ENCODE measurements at regions not wholly inside any gene's neighbourhood (a gene's known extent, or its start where the extent isn't known, plus 50 kb on each side); places are given as distances from the start of the nearest gene placed in this dataset.
"Not testable (repeated sequence)": the region's sequence is repeated elsewhere in the genome, so short reads cannot be mapped to it uniquely, and the experiment has no call there.

DNA sequence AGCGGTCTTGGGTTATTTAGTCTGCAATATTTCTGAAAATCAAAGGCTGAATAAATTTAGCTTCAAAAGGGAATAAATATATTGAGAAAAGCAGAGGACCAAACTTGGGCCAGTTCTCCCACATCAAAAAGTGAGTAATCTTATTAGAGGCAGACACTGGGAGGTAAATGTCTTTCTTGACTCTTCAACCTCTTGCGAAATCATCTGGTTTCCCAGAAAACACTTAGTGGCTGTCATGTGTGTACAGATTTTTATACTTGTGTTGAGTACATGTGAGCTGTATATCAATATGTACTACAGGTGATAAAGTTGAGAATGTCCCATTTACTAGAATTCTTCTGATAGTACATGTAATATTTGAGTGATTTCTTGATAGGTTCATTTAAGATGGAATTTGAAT lies 454.9 kb downstream of the PRR16 start:
- no peak for DNase-seq (ENCODE audit: low spot score)

DNA sequence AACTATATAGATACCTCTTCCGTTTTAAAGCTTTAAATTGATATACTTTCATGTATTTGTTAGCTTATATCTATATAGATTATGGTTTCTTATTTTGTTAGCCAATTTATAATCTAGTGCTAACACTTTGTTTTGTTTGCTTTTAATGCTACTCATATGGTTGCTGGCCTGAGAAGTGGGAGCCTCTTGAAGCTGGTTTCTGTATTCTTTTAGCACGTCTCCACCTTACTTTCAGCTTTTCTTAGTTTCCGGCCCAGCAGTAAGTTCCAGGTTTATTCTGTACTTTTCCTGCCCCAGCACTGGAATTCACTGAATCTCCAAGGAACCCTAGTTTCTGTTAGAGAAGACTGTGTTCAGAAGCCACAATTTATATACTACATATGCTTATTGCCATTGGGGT lies 458.9 kb downstream of the PRR16 start:
- no peak for DNase-seq (ENCODE audit: low spot score)

DNA sequence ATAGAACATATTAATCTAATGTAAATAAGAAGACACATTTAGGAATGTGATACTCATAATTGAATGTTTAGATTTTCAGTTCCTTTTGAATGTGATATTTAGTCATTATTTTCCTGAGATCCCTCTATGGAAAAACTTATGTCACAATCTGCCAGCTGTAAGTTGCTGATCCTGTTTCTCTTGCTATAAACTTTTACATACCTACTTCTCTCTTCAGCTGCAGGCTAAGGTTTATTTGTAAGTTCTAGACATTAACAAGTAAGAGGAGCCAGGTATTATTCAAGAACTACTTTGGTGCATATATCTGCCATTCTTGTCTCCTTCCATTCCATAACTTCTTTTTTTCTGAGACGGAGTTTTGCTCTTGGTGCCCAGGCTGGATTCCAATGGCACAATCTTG lies 462.4 kb downstream of the PRR16 start:
- DNase-seq (ENCODE audit: low spot score): no peak

DNA sequence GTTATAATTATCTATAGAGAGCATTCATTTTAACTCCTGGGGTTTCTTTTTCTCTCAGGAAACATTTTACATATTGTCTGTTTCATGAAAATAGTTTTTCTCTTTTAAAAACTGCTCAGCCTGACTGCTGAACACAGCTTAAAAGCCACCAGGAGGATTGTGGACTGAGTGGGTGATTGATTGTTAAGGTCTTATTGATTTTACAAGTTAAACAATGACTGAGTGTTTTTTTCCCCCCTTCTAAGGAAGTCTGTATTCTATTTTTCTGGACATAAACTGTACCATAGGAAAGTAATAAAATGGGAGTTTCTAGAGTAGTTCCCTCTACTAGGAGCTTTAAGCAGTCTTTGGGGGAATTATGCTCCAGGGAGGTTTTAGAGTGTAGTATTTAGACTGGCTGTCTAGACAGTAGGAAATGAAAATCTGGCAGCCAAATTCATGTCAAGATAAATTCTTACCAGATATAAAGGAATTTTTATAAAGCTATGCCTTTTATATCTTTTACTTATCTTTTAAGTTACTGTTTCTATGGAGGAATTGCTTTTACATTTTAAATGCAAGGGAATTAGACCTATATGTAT lies 463.9 kb downstream of the PRR16 start:
- DNase-seq (ENCODE audit: low spot score): no peak

DNA sequence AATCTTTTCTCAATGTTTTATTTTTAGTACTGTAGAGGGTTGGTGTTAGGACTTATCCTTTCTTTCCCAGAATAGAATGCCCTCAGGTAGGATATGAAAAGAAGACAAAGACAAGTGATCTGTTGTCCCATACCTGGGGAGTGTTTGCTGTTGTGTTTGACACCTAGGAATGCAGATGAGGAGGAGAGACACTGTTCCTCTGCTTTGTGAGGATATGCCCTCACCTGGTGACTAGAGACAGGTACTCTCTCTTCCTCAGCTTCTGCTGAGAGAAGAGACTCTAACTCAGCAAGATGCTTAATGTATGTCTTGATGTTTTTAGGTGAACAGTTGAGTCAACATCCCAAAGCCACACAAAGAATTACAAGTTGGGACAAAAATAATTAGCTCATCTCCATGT lies 468.4 kb downstream of the PRR16 start:
- DNase-seq (ENCODE audit: low spot score): no peak

DNA sequence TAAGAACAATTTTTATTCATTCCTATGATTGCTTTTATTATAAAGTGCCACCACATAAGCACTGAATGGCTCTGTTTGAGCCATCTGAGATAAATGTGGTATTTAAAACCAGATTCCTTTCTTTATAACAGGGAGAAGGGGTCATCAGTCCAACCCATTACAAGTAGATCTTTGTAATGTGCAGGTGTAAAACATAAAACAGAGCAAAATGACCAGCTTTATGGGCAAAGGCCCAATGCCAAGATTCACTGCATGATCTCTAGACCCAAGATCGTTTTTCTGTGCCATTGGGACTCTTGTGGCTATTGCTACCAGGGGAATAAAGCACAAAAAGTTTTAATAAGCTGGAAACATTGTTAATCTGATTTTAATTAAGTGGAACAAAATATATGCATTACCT lies 469.9 kb downstream of the PRR16 start:
- no peak for DNase-seq (ENCODE audit: low spot score)

DNA sequence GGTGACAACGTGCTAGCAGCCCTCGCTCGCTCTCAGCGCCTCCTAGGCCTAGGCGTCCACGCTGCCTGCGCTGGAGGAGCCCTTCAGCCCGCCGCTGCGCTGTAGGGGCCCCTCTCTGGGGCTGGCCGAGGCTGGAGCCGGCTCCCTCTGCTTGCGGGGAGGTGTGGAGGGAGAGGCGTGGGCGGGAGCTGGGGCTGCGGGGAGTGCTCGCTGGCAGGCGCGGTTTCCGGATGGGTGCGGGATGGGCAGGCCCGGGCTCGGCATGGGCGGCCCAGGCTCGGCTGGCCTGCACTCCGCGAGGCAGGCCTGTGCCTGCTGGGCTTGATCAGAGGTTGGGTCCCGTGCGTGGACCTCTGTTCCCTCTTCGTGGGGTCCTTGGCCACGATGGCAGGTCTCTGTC lies 472.6 kb downstream of the PRR16 start:
- no peak for DNase-seq (ENCODE audit: low spot score)

DNA sequence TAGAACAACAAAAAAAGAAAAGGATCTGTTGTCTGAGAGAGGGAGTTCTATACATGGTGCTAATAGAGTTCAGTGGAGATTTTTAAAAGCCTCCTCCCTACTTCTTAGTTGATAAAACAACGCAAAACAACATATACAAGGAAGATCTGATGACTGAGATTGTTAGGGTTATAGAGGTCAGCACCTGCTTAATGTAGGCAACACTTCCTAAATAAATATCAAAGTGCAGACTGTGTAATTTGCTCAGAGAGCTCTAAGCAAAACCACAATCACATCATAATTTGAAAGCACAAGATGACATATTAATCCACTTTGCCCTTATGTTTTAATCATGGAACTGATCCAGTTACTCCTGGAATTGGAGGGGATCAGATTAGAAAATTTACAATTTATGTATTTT lies 474.5 kb downstream of the PRR16 start:
- DNase-seq (ENCODE audit: low spot score): no peak

DNA sequence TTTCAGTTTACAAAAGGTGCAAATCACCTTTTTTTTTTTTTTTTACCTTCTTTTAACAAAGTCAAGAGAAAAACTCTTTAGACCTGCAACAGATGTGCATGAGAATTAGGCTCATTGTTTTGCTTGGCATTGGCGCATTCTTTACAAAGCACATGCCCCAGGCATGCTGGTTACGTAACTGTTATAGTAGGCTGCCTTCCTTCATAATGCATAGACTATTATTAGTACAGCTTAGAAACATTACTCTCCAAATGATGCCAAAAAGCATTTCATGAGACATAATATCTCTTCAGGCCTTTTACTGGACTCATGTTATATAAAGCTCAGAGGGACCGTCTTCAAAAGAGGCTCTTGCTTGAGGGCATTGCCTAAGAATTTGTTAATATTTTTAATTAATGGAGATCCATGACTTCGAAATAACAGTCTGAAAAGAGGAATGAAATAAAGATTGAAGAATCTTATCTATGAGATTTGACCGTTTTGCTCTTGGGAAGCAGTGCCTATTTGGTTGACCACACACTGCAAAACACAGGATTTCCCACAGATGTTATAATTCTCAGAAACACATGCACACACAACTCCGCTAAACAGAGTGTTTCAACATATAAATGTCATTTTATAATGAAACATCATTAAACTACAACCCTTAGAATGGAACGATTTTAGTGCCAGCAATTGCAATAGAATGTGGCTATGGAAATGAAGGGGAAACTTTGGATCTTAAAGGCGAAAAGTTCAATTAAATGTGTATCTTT lies 478.7 kb downstream of the PRR16 start:
- no peak for DNase-seq (ENCODE audit: low spot score)

DNA sequence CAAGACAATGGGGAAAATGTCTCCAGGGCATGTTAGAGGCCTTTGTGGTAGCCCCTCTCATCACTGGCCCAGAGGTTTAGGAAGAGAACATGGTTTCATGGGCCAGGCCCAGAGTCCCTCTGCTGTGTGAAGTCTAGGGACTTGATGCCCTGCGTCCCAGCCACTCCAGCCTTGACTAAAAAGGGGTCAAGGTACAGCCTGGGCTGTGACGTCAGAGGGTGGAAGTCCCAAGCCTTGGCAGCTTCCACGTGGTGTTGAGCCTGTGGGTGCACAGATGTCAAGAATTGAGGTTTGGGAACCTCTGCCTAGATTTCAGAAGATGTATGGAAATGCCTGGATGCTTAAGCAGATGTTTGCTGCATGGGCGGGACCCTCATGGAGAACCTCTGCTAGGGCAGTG lies 485.5 kb downstream of the PRR16 start:
- not testable (repeated sequence) for DNase-seq (ENCODE audit: low spot score)

DNA sequence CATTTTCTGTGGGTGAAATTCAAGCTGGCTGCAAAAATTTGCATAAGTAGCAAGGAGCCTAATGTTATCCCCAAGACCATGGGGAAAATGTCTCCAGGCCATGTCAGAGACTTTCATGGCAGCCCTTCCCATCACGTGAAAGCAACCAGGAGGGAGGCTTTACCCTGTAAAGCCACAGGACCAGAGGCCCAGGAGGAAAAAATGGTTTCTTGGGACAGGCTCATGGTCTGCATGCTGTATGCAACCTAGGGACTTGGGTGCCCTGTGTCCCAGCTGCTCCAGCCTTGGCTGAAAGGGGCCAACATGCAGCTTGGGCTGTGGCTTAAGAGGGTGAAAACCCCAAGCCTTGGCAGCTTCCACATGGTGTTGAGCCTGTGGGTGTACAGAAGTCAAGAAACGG lies 489.3 kb downstream of the PRR16 start:
- not testable (repeated sequence) for DNase-seq (ENCODE audit: low spot score)

DNA sequence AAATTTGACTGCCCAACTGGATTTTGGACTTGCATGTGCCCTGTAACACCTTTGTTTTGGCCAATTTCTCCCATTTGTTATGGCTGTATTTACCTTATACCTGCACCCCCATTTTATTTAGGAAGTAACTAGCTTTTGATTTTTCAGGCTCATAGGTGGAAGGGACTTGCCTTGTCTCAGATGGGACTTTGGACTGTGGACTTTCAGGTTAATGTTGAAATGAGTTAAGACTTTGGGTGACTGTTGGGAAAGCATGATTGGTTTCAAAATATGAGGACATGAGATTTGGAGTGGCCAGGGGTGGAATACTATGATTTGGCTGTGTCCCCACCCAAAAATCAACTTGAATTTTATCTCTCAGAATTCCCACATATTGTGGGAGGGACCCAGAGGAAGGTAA lies 490.2 kb downstream of the PRR16 start:
- no peak for DNase-seq (ENCODE audit: low spot score)

DNA sequence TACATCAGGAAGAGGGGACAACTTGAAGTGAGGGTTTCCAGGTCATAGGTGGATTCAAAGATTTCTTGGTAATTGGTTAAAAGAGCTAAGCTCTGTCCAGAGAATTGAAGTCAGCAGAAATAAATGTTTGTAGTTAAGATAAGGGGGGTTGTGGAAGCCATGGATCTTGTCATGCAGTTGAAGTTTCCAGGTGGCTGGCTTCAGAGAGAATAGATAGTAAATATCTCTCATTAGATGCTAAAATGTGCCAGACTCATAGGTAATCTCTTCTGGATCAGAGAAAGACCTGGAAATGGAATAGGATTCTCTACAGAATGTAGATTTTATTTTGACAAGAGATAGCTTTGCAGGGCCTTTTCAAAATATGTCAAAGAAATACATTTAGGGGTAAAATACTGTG lies 491.7 kb downstream of the PRR16 start:
- DNase-seq (ENCODE audit: low spot score): no peak

DNA sequence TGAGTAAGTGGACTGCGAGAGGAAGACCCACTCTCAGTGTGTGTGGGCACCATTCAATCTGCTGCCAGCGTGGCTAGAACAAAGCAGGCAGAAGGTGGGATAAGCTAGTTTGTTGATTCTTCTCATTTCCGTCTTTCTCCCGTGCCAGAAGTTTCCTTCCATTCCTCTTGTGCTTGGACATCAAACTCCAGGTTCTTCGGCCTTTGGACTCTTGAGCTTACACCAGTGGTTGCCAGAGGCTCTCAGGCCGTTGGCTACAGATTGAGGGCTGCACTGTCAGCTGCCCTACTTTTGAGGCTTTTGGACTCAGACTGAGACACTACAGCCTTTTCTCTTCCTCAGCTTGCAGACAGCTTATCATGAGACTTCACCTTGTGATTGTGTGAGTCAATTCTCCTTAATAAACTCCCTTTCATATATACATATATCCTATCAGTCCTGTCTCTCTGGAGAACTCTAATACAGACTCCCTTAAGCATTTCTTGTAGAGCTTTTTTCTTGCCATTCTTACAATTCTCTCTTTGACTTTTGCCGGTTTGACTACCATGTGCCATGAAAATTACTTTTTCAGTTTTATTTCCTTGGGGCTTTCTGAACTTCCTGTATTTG lies 494.9 kb downstream of the PRR16 start:
- DNase-seq (ENCODE audit: low spot score): no peak

DNA sequence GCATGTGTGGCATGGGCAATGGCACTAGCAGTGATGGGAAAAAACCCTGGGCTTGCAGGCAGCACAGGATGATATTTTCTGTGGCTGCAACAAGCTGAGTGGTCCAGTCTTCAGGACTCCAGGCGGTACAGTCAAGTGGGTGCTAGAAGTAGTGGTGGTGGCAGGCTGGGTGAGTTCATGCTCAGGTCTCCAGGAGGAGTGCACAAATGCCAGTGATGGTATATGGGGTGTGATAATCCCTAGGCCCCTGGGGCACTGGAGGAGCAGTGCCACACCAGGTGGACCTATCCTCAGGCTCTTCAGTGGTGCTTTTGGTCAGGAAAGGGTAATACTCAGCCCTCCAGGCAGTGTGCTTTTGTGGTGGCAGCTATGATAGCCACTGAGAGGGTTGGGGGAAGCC lies 496.4 kb downstream of the PRR16 start:
- DNase-seq (ENCODE audit: low spot score): no peak

DNA sequence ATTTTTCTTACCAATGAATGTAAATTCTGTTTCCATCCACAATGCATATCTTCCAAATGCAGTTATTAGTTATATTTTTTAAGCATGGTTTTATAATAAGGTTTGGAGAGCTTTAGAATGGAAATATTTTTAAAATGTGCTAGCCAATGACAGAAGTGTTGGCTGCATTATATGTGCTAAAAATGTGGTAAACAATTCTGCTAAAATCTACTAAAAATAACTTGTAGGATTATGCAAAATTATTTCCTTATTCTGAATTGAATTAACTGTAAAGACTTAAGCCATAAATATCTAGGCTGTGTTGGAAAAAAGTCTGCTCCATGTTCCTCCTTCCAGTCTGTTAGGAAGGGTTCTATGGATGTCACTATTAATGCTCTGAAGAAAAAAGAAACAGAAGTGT lies 503.3 kb downstream of the PRR16 start:
- no peak for DNase-seq (ENCODE audit: low spot score)

DNA sequence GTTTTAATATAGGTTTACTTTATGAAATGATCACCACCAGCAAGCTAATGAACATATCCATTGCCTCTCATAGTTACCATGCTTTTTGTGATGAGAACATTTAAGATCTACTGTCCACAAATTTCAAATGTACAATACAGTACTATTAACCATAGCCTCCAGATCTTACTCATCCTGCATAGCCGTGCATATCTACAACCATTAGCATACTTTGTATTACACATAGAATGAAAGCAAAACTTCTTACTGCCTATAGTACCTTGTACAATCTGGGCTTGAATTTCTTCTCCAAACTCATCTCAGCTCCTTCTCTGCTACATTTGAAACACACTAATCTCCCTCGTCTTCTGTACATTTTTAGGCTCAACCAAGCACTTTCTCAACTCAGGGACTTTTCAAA lies 510.6 kb downstream of the PRR16 start:
- no peak for DNase-seq (ENCODE audit: low spot score)

DNA sequence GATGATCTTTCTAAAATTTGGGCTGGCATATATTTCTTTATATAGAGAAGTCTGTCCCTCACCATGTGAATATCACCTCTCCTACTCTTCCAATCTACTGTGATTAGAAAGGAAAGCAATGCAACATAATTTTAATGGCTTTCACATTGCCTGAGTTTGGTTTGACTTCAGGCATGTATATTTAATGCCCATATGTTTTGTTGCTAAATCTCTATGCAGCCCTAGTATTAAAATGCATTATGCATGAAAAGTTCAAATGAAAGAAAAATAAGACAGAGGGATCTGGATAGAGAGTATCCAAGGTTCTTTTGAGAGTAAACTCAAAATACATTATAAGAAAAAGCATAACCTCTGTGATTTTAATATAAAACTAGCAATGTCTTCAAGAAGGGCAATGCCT lies 518.3 kb downstream of the PRR16 start:
- no peak for DNase-seq (ENCODE audit: low spot score)

DNA sequence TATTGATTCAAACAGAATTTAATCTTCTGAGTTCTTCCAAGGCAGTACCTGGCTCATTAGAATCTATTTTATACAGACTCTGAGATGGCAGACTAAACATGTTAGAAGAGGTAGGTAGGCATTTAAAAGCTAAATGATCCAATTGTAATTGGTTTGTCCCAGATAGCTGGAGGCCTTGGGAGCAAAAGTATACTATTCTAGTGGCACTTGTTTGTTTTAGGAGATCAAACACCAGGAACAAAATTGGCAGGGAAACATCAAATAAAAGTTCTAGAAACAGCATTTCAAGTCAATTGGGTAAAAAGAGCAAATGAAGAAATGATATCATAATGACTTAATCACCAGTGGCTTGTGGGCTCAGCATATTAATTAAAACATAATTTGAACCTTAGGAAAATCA lies 521.4 kb downstream of the PRR16 start:
- DNase-seq (ENCODE audit: low spot score): no peak

DNA sequence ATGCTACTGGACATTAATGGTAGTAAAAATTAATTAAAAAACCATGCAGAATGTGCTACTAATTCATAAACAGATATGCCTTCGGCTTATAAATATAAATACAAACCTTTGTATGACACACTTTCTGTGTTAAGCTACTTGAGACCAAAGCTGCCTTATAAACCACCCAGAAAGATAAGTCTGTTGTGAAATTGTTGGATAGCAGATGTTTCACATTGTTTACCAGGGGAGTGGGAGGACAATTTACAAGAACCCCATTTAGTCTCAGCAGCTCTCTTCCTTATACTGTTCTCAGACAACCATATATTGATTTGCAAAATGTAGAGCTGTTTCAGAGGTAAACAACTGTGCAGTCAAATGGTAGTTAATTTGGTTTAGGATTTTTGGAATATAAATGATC lies 524.4 kb downstream of the PRR16 start:
- DNase-seq (ENCODE audit: low spot score): no peak

DNA sequence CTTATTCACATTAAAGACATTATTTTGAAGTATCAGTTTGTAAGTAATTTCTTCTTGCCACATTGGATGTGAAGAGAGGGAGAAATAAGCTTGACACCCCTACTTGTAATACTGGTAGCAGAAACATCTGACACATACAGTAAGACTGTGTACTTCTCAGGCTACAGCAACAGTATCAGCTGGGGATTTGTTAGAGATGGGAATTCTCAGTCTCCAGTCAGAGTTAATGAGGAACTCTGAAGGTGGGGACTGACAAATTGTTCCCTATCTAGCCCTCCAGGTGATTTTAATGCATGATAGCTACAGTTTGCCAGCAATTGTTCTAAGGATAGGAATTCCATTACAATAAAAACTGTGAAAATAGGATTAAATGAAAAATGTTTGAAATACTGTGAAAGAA lies 524.8 kb downstream of the PRR16 start:
- no peak for DNase-seq (ENCODE audit: low spot score)

DNA sequence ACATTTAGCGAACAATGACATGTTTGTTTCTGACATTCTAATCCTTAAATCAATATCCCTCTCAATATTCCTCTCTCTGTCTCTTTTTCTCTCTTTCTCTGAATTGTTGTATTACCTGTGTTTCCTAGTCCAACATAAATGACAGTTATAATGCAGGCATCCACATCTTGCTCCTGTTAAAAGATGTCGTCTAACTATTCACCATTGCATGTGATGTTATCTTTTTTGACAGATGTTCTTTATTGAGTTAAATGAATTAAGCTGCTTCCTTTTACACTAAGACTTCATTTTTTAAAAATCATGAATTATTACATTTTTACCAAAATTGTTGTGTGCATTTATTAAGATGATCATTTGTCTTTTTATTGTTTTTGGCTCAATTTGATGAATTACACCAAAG lies 527.5 kb downstream of the PRR16 start:
- DNase-seq (ENCODE audit: low spot score): no peak

DNA sequence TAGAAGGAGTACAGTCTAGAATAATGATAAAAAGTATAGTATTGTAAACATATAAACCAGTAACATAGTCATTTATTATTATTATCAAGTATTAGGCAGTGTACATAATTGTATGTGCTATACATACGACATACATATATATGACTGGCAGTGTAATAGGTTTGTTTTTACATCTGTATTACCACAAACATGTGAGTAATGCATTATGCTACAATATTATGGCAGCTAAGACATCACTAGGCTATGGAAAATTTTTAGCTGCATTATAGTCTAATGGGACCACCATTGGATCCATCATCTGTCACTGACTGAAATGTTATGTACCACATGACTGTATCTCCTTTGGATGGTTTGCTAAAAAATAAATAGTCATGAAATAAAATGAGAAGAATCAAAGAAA lies 530.0 kb downstream of the PRR16 start:
- no peak for DNase-seq (ENCODE audit: low spot score)

DNA sequence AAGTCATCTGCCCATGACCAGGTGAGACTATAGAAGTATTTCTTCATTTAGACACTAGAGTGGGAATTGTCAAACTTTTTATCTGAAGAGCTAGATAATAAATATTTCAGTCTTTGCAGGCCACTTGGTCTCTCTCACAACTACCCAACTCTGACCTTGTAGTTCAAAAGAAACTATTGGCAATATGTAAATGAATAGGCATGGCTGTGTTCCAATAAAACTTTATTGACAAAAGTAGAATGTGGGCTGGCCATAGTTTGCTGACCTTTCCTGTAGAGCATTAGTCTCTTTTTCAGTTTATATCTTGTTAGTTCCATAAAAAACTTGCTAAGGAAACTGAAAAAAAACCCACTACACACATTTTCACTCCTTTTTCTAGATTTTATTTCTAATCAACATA lies 535.5 kb downstream of the PRR16 start:
- no peak for DNase-seq (ENCODE audit: low spot score)
